ENCODE measurements at regions not wholly inside any gene's neighbourhood (a gene's known extent, or its start where the extent isn't known, plus 50 kb on each side); places are given as distances from the start of the nearest gene placed in this dataset.

DNA sequence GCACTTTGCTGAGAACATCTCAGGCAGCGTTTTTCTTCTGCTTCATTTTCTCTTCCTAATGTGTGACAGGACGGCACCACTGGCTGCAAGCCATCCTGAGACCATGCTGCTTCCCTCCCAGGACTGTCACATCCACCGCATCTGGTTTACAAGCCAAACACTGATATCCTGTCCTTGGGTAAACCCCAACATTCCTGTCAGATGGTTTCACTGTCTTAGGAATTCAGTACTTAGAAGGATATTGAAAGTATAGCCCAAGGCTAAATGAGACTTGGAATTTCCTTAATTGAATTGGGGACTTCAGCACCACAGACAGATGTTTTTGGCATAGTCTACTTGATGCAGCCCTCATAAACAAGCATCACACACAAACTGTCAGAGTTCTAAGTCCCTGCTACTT lies 74.2 kb upstream of the PLXNA4 start:
- no peak for TF ChIP-seq POLR2A (IDR thresholded peaks at IDR 0.05; ENCODE audit: low read length)
- TF ChIP-seq, protein P1, sequence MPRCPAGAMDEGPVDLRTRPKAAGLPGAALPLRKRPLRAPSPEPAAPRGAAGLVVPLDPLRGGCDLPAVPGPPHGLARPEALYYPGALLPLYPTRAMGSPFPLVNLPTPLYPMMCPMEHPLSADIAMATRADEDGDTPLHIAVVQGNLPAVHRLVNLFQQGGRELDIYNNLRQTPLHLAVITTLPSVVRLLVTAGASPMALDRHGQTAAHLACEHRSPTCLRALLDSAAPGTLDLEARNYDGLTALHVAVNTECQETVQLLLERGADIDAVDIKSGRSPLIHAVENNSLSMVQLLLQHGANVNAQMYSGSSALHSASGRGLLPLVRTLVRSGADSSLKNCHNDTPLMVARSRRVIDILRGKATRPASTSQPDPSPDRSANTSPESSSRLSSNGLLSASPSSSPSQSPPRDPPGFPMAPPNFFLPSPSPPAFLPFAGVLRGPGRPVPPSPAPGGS (IDR thresholded peaks at IDR 0.05), result no peak
- TF ChIP-seq, protein P2, sequence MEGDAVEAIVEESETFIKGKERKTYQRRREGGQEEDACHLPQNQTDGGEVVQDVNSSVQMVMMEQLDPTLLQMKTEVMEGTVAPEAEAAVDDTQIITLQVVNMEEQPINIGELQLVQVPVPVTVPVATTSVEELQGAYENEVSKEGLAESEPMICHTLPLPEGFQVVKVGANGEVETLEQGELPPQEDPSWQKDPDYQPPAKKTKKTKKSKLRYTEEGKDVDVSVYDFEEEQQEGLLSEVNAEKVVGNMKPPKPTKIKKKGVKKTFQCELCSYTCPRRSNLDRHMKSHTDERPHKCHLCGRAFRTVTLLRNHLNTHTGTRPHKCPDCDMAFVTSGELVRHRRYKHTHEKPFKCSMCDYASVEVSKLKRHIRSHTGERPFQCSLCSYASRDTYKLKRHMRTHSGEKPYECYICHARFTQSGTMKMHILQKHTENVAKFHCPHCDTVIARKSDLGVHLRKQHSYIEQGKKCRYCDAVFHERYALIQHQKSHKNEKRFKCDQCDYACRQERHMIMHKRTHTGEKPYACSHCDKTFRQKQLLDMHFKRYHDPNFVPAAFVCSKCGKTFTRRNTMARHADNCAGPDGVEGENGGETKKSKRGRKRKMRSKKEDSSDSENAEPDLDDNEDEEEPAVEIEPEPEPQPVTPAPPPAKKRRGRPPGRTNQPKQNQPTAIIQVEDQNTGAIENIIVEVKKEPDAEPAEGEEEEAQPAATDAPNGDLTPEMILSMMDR (IDR thresholded peaks at IDR 0.05), result no peak
- no peak for TF ChIP-seq CEBPB (IDR thresholded peaks at IDR 0.05)
- TF ChIP-seq, protein P3, sequence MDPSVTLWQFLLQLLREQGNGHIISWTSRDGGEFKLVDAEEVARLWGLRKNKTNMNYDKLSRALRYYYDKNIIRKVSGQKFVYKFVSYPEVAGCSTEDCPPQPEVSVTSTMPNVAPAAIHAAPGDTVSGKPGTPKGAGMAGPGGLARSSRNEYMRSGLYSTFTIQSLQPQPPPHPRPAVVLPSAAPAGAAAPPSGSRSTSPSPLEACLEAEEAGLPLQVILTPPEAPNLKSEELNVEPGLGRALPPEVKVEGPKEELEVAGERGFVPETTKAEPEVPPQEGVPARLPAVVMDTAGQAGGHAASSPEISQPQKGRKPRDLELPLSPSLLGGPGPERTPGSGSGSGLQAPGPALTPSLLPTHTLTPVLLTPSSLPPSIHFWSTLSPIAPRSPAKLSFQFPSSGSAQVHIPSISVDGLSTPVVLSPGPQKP (IDR thresholded peaks at IDR 0.05; ENCODE audit: low read depth, low read length), result no peak
- no peak for TF ChIP-seq CBX8 (IDR thresholded peaks at IDR 0.05)
- no peak for TF ChIP-seq SREBF2 (IDR thresholded peaks at IDR 0.05)
- TF ChIP-seq POLR2AphosphoS2 (conservative IDR thresholded peaks at IDR 0.05; ENCODE audit: low read length), result no peak

All from A549 (cell line).